IMR-90 (cell line): ENCODE measurements at regions not wholly inside any gene's neighbourhood (a gene's known extent, or its start where the extent isn't known, plus 50 kb on each side); places are given as distances from the start of the nearest gene placed in this dataset.

Experiments
- ATAC-seq: fragments of 200-7000 bp; cut with Tn5 transposase; 2 replicates; pipeline ENCODE4 v1.9.1; 2020; ENCODE audit warnings: low read depth, mild to moderate bottlenecking, moderate library complexity
- BruUV-seq: library from RNA; stranded (reverse); fragments of 400-500 nt; replicated peaks from 2 replicates; lab custom pipeline; 2021; lab: Mats Ljungman, UMichigan
- CTCF ChIA-PET: fragments of 300-600 bp; formaldehyde crosslinking; extraction: SDS; loops from one replicate; lab custom pipeline; 2021; ENCODE audit warnings: antibody characterized with exemption; lab: Yijun Ruan, JAX
- POLR2A ChIA-PET: fragments of 300-600 bp; sonication (Branson Sonifier 250); formaldehyde crosslinking; loops from one replicate; lab custom pipeline; 2022; ENCODE audit warnings: antibody characterized with exemption; ENCODE audit not compliant: unreplicated experiment; lab: Charles Lee
- DNase-seq: peaks from one replicate; pipeline ENCODE4 v3.0.0; 2013
- H2AFZ ChIP-seq: replicated peaks from 2 replicates; pipeline ENCODE3; 2013; ENCODE audit warnings: low read length, mild to moderate bottlenecking; ENCODE audit not compliant: poor library complexity
- H2AK5ac ChIP-seq: 2 replicates; pipeline ENCODE4 v1.6.1; 2013; ENCODE audit warnings: low read depth, low read length, inconsistent platforms
- H2AK9ac ChIP-seq: replicated peaks from 2 replicates; pipeline ENCODE3; 2013; ENCODE audit warnings: mild to moderate bottlenecking, low read depth, low read length, moderate library complexity; ENCODE audit not compliant: poor library complexity
- H2BK120ac ChIP-seq: 2 replicates; pipeline ENCODE4 v1.6.1; 2013; ENCODE audit warnings: low read depth, low read length, inconsistent platforms
- H2BK15ac ChIP-seq: 3 replicates; pipeline ENCODE4 v1.6.1; 2013; ENCODE audit warnings: low read depth, low read length, inconsistent platforms
- H2BK20ac ChIP-seq: 2 replicates; pipeline ENCODE4 v1.6.1; 2013; ENCODE audit warnings: low read depth, mild to moderate bottlenecking, inconsistent platforms, low read length, moderate library complexity
- H2BK5ac ChIP-seq: 2 replicates; pipeline ENCODE4 v1.6.1; 2013; ENCODE audit warnings: mild to moderate bottlenecking, low read depth, low read length, inconsistent platforms; ENCODE audit not compliant: poor library complexity, severe bottlenecking
- H3K14ac ChIP-seq: replicated peaks from 2 replicates; pipeline ENCODE4 v1.6.1; 2013; ENCODE audit warnings: low read depth, low read length, inconsistent platforms
- H3K18ac ChIP-seq: 2 replicates; pipeline ENCODE4 v1.6.1; 2013; ENCODE audit warnings: low read depth, low read length, control low read depth
- H3K23ac ChIP-seq: 2 replicates; pipeline ENCODE4 v1.6.1; 2013; ENCODE audit warnings: low read depth, low read length, inconsistent platforms
- H3K27ac ChIP-seq: 2 replicates; pipeline ENCODE4 v1.5.1; 2013; ENCODE audit warnings: mild to moderate bottlenecking, control low read depth, low read length; ENCODE audit not compliant: insufficient read depth
- H3K27me3 ChIP-seq: 2 replicates; pipeline ENCODE4 v1.6.1; 2013; ENCODE audit warnings: low read length; ENCODE audit not compliant: control insufficient read depth, insufficient read depth
- H3K36me3 ChIP-seq: 2 replicates; pipeline ENCODE4 v1.6.1; 2013; ENCODE audit warnings: low read length, mixed read lengths; ENCODE audit not compliant: control insufficient read depth, insufficient read depth
- H3K4ac ChIP-seq: 2 replicates; pipeline ENCODE4 v1.6.1; 2013; ENCODE audit warnings: low read depth, low read length, inconsistent platforms
- H3K4me1 ChIP-seq: 2 replicates; pipeline ENCODE4 v1.6.1; 2013; ENCODE audit warnings: low read length, mixed read lengths; ENCODE audit not compliant: control insufficient read depth, insufficient read depth
- H3K4me2 ChIP-seq: 2 replicates; pipeline ENCODE4 v1.6.1; 2013; ENCODE audit warnings: low read depth, mild to moderate bottlenecking, control low read depth, low read length, moderate library complexity
- H3K4me3 ChIP-seq: 2 replicates; pipeline ENCODE4 v1.5.1; 2013; ENCODE audit warnings: low read depth, mild to moderate bottlenecking, control low read depth, low read length, moderate library complexity; ENCODE audit not compliant: insufficient read depth
- H3K56ac ChIP-seq: 2 replicates; pipeline ENCODE4 v1.6.1; 2013; ENCODE audit warnings: low read length, inconsistent platforms; ENCODE audit not compliant: insufficient read depth; ENCODE audit errors: extremely low read depth
- H3K79me1 ChIP-seq, 2 experiments: 2 replicates each; pipeline ENCODE4 v1.6.1; 2013; ENCODE audit warnings: low read length in 2 of 2, inconsistent platforms in 1 of 2, low read depth in 1 of 2
- H3K9ac ChIP-seq: 2 replicates; pipeline ENCODE4 v1.6.1; 2013; ENCODE audit warnings: low read depth, low read length, control low read depth
- H3K9me1 ChIP-seq: 2 replicates; pipeline ENCODE4 v1.6.1; 2013; ENCODE audit warnings: low read length, inconsistent platforms; ENCODE audit not compliant: insufficient read depth
- H3K9me3 ChIP-seq: 2 replicates; pipeline ENCODE4 v1.6.1; 2013; ENCODE audit warnings: low read length; ENCODE audit not compliant: control insufficient read depth, insufficient read depth
- H4K20me1 ChIP-seq: 2 replicates; pipeline ENCODE4 v1.6.1; 2013; ENCODE audit warnings: low read length, inconsistent platforms; ENCODE audit not compliant: insufficient read depth
- H4K5ac ChIP-seq: 2 replicates; pipeline ENCODE4 v1.6.1; 2013; ENCODE audit warnings: mild to moderate bottlenecking, low read depth, low read length, control low read depth
- H4K8ac ChIP-seq, 2 experiments: 2 replicates each; pipeline ENCODE4 v1.6.1; 2013; ENCODE audit warnings: low read depth in 2 of 2, low read length in 2 of 2, control low read depth in 1 of 2, inconsistent platforms in 1 of 2
- H4K91ac ChIP-seq: 2 replicates; pipeline ENCODE4 v1.6.1; 2013; ENCODE audit warnings: low read depth, low read length, inconsistent platforms; ENCODE audit not compliant: insufficient read depth
- BHLHE40 ChIP-seq: fragments of 150-350 bp; IDR thresholded peaks from 2 replicates; pipeline ENCODE4 v1.6.1; 2016; ENCODE audit warnings: mild to moderate bottlenecking, low read depth, low read length
- CEBPB ChIP-seq: IDR thresholded peaks from 2 replicates; pipeline ENCODE4 v1.6.1; 2012; ENCODE audit warnings: low read depth, low read length, improper control_type of control experiment
- CHD1 ChIP-seq: IDR thresholded peaks from 2 replicates; pipeline ENCODE4 v1.6.1; 2012; ENCODE audit warnings: low read depth, low read length, improper control_type of control experiment
- CTCF ChIP-seq: conservative IDR thresholded peaks from 2 replicates; pipeline ENCODE4 v1.5.1; 2012; ENCODE audit warnings: mild to moderate bottlenecking, low read depth, low read length, improper control_type of control experiment
- ELK1 ChIP-seq: fragments of 150-350 bp; IDR thresholded peaks from 2 replicates; pipeline ENCODE4 v1.6.1; 2016; ENCODE audit warnings: low read depth, mild to moderate bottlenecking, low read length, moderate library complexity, borderline replicate concordance
- FOS ChIP-seq: fragments of 150-350 bp; IDR thresholded peaks from 2 replicates; pipeline ENCODE4 v1.6.1; 2016; ENCODE audit warnings: low read depth, low read length
- MAFK ChIP-seq: IDR thresholded peaks from 2 replicates; pipeline ENCODE4 v1.6.1; 2012; ENCODE audit warnings: low read depth, low read length, improper control_type of control experiment
- MAZ ChIP-seq: IDR thresholded peaks from 2 replicates; pipeline ENCODE4 v1.6.1; 2012; ENCODE audit warnings: low read depth, mild to moderate bottlenecking, low read length, improper control_type of control experiment, moderate library complexity, borderline replicate concordance
- MXI1 ChIP-seq: IDR thresholded peaks from 2 replicates; pipeline ENCODE4 v1.6.1; 2012; ENCODE audit warnings: low read depth, mild to moderate bottlenecking, low read length, moderate library complexity, borderline replicate concordance
- NFE2L2 ChIP-seq: fragments of 150-350 bp; IDR thresholded peaks from 2 replicates; pipeline ENCODE4 v1.6.1; 2016; ENCODE audit warnings: low read depth, mild to moderate bottlenecking, low read length
- POLR2A ChIP-seq: IDR thresholded peaks from 2 replicates; pipeline ENCODE4 v1.6.1; 2012; ENCODE audit warnings: mild to moderate bottlenecking, low read depth, low read length
- RAD21 ChIP-seq: IDR thresholded peaks from 2 replicates; pipeline ENCODE4 v1.6.1; 2012; ENCODE audit warnings: low read length, improper control_type of control experiment
- RCOR1 ChIP-seq: IDR thresholded peaks from 2 replicates; pipeline ENCODE4 v1.6.1; 2012; ENCODE audit warnings: mild to moderate bottlenecking, low read length, improper control_type of control experiment; ENCODE audit not compliant: insufficient replicate concordance
- RFX5 ChIP-seq: IDR thresholded peaks from 2 replicates; pipeline ENCODE4 v1.8.0; 2012; ENCODE audit warnings: low read depth, mild to moderate bottlenecking, low read length, moderate library complexity
- SMC3 ChIP-seq: fragments of 150-350 bp; IDR thresholded peaks from 2 replicates; pipeline ENCODE4 v1.6.1; 2016; ENCODE audit warnings: low read depth, mild to moderate bottlenecking, antibody characterized with exemption, low read length, moderate library complexity
- USF2 ChIP-seq: fragments of 150-350 bp; IDR thresholded peaks from 2 replicates; pipeline ENCODE4 v1.6.1; 2017; ENCODE audit warnings: mild to moderate bottlenecking, antibody characterized with exemption, low read length, low read depth
- WGBS, 2 experiments: methylation state at CpG; one replicate each; pipeline versions ENCODE4 v1.1.5 to v1.1.7; 2013; ENCODE audit warnings: missing lambda C conversion rate in 2 of 2; ENCODE audit not compliant: insufficient read length in 1 of 2; ENCODE audit errors: extremely low coverage in 2 of 2; 5-methylcytosine and 5-hydroxymethylcytosine counted together
- dilution Hi-C: fragments of 300-500 bp; cut with HindIII; formaldehyde crosslinking; loops from one replicate; pipeline ENCODE4 v1.14.3; 2018; ENCODE audit warnings: low sequenced_read_pairs; ENCODE audit not compliant: unreplicated experiment
- in situ Hi-C: fragments of 300-500 bp; cut with MboI; formaldehyde crosslinking; loops from 3 replicates; pipeline ENCODE4 v1.14.3; 2019; ENCODE audit warnings: low sequenced_read_pairs, inconsistent platforms, mixed read lengths
- intact Hi-C: fragments of 100-400 bp; cut with micrococcal nuclease; formaldehyde crosslinking; loops from 2 replicates; pipeline ENCODE4 v1.10.0; 2022

GRCh38 chr21:33981391-33982101, 65.9 kb upstream of the ATP5PO start:
- TF ChIP-seq CEBPB (no peak), RCOR1 (no peak), RFX5 (no peak), RAD21 (no peak), CTCF (no peak), SMC3 (no peak), BHLHE40 (no peak), MXI1 (no peak), NFE2L2 (no peak), USF2 (no peak), ELK1 (no peak), FOS (no peak), MAZ (no peak), POLR2A (no peak), MAFK (no peak), CHD1 (no peak)
- H3K4me1 ChIP-seq = peaks cover 6% of the 10 kb centered on the region
- H3K23ac ChIP-seq = no peak overlapping the region
- H3K36me3 ChIP-seq = no peaks in the 10 kb centered on the region
- H4K20me1 ChIP-seq = no peaks in the 10 kb centered on the region
- H3K14ac ChIP-seq = no peak overlapping the region
- WGBS, 2 experiments = 90% methylated on average over 5 of the region's 10 CpGs; no CpG with 5 or more reads in 1 of the 2 experiments
- dilution Hi-C loops (no loop called here), in situ Hi-C loops (no loop called here), intact Hi-C loops (no loop called here)
- H3K18ac ChIP-seq = no peak overlapping the region
- H2AFZ ChIP-seq = no peak overlapping the region
- no peak overlapping the region for H2AK9ac ChIP-seq
- no peaks in the 10 kb centered on the region for H3K9me3 ChIP-seq
- H3K9me1 ChIP-seq = peaks cover 10% of the 10 kb centered on the region
- no peak for DNase-seq
- no peaks in the 10 kb centered on the region for H3K79me1 ChIP-seq
- H4K5ac ChIP-seq = no peak overlapping the region
- H3K56ac ChIP-seq = no peak overlapping the region
- no peak overlapping the region for H3K27ac ChIP-seq
- no peak overlapping the region for H3K9ac ChIP-seq
- H2BK5ac ChIP-seq = no peak overlapping the region
- no peak overlapping the region for H4K8ac ChIP-seq
- H2BK15ac ChIP-seq = no peak overlapping the region
- H3K4ac ChIP-seq = no peak overlapping the region
- no peak overlapping the region for H4K91ac ChIP-seq
- ChIA-PET POLR2A (no interaction called here), CTCF (no interaction called here)
- BruUV-seq = no TSS peak
- H3K4me2 ChIP-seq = no peak overlapping the region
- peaks cover 4% of the 10 kb centered on the region; the same call in 1 of the 2 replicates for H3K27me3 ChIP-seq
- no peak overlapping the region for H2AK5ac ChIP-seq
- H3K4me3 ChIP-seq = no peak overlapping the region
- H2BK20ac ChIP-seq = no peak overlapping the region
- no peak overlapping the region for H2BK120ac ChIP-seq
- ATAC-seq = no peak
